HL-60 (cell line): ENCODE measurements at regions not wholly inside any gene's neighbourhood (a gene's known extent, or its start where the extent isn't known, plus 50 kb on each side); places are given as distances from the start of the nearest gene placed in this dataset.

ENCODE experiments used
- CTCF ChIP-seq: IDR thresholded peaks from one replicate; pipeline ENCODE4 v1.5.1; 2011; ENCODE audit warnings: low read length, control low read depth, inconsistent platforms; ENCODE audit not compliant: insufficient read depth
- POLR2AphosphoS5 ChIP-seq: IDR thresholded peaks from 2 replicates; pipeline ENCODE4 v1.6.1; 2012; ENCODE audit warnings: low read depth
- REST ChIP-seq: IDR thresholded peaks from 2 replicates; pipeline ENCODE4 v1.6.1; 2012; ENCODE audit warnings: low read depth; ENCODE audit not compliant: insufficient replicate concordance
- SPI1 ChIP-seq: IDR thresholded peaks from 2 replicates; pipeline ENCODE4 v1.6.1; 2012; ENCODE audit warnings: low read depth, mild to moderate bottlenecking, borderline replicate concordance

- TF ChIP-seq SPI1 (no peak), POLR2AphosphoS5 (no peak), CTCF (no peak), REST (no peak)
These were observed 635.3 kb downstream of the EDEM1 start for GRCh38 chr3:5822843-5823242.
